Body of pancreas (tissue), 4 donors: ENCODE measurements at regions not wholly inside any gene's neighbourhood (a gene's known extent, or its start where the extent isn't known, plus 50 kb on each side); places are given as distances from the start of the nearest gene placed in this dataset.

Experiments used
- POLR2A ChIP-seq, 3 donors: fragments of 450-650 bp; IDR thresholded peaks; one replicate each; pipeline ENCODE4 v1.6.1; 2016; ENCODE audit warnings: antibody characterized with exemption in 3 of 3, mild to moderate bottlenecking in 2 of 3
- TF ChIP-seq, protein P1 (sequence below), 7 experiments: fragments of 450-650 bp in 4 of 7; fragments of 200-600 bp in 3 of 7; sonication (generic) in 3 of 7; IDR thresholded peaks; one replicate each; pipeline ENCODE4 v1.5.1; 2016 to 2019; ENCODE audit warnings: antibody characterized with exemption in 7 of 7

DNA sequence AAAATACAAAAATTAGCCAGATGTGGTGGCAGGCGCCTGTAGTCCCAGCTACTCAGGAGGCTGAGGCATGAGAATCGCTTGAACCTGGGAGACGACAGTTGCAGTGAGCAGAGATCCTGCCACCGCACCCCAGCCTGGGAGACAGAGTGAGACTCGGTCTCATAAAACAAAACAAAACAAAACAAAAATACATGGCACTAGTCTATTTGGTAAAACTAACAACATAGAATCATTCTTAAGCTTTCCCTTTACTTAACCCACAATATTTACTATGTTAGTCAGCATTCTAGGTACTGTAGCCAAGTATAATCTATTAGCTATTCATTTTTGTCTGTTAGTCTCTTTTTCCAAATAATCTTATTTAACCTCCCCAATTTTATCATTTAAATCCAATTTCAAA lies 1482.8 kb downstream of the SLITRK5 start:
- TF ChIP-seq, protein P1, sequence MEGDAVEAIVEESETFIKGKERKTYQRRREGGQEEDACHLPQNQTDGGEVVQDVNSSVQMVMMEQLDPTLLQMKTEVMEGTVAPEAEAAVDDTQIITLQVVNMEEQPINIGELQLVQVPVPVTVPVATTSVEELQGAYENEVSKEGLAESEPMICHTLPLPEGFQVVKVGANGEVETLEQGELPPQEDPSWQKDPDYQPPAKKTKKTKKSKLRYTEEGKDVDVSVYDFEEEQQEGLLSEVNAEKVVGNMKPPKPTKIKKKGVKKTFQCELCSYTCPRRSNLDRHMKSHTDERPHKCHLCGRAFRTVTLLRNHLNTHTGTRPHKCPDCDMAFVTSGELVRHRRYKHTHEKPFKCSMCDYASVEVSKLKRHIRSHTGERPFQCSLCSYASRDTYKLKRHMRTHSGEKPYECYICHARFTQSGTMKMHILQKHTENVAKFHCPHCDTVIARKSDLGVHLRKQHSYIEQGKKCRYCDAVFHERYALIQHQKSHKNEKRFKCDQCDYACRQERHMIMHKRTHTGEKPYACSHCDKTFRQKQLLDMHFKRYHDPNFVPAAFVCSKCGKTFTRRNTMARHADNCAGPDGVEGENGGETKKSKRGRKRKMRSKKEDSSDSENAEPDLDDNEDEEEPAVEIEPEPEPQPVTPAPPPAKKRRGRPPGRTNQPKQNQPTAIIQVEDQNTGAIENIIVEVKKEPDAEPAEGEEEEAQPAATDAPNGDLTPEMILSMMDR (IDR thresholded peaks at IDR 0.05), result no peak
- TF ChIP-seq POLR2A (IDR thresholded peaks at IDR 0.05), result no peak
